Neural progenitor cell (in vitro differentiated cells): ENCODE measurements at regions not wholly inside any gene's neighbourhood (a gene's known extent, or its start where the extent isn't known, plus 50 kb on each side); places are given as distances from the start of the nearest gene placed in this dataset.

Experiments used
- CTCF ChIP-seq: fragments of 200-600 bp; sonication (generic); IDR thresholded peaks from 2 replicates; pipeline ENCODE4 v1.5.1; 2017; ENCODE audit warnings: antibody characterized with exemption, mild to moderate bottlenecking
- EZH2 ChIP-seq: fragments of 200-600 bp; sonication (generic); IDR thresholded peaks from 2 replicates; pipeline ENCODE4 v1.6.1; 2017; ENCODE audit warnings: antibody characterized with exemption, mild to moderate bottlenecking, moderate library complexity
- EZH2phosphoT487 ChIP-seq: fragments of 200-600 bp; sonication (generic); IDR thresholded peaks from 2 replicates; pipeline ENCODE4 v1.6.1; 2017; ENCODE audit warnings: antibody characterized with exemption

DNA sequence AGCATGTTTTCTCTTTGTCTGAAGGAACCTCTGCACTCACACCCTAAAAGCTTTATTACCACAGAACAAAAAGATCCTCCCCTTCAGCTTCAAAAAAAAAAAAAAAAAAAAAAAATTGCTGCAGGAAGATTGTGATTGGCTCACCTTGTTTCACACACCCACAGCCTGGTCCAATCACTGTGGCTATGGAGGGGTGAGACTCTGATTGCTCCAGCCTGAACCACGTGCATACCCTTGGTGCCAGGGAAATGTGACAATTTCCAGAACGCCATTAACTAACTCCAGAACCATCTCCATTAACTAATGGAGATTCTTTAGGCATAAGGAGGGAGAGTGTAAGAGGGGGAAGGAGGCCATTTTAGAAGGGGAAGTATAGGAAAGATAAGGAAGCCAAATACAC, 106.5 kb upstream of the CRBN start:
- no peak for TF ChIP-seq EZH2phosphoT487
- TF ChIP-seq CTCF: no peak
- TF ChIP-seq EZH2: no peak
